OCI-LY7 (cell line): ENCODE measurements at regions not wholly inside any gene's neighbourhood (a gene's known extent, or its start where the extent isn't known, plus 50 kb on each side); places are given as distances from the start of the nearest gene placed in this dataset.

Experiments
- EZH2phosphoT487 ChIP-seq: fragments of 200-600 bp; sonication (generic); IDR thresholded peaks from 2 replicates; pipeline ENCODE4 v1.6.1; 2018; ENCODE audit warnings: low read depth, borderline replicate concordance, mild to moderate bottlenecking, mixed run types, antibody characterized with exemption, low read length, moderate library complexity, mixed read lengths
- TF ChIP-seq, protein P1 (sequence below): fragments of 200-600 bp; sonication (generic); conservative IDR thresholded peaks from 2 replicates; pipeline ENCODE4 v1.5.1; 2014; ENCODE audit warnings: mild to moderate bottlenecking, antibody characterized with exemption, low read length, moderate library complexity, mixed read lengths

DNA sequence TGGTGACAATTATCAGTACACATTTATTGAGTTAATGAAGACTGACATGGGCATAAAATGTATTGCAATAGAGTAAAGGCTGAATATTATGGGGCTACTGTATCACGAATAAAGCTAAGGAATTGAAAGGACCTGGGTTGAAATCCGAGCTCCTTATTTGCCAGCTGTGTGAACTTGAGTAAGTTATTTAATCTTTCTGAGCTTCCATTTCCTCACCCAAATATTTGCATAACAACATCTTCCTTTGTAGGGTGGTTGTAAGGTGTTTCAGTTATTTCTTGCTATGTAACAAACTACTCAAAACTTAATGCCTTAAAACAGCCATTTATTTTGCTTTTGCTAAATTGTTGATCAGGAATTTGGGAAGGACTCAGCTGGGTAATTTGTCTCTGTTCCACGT is 111.1 kb upstream of the TSC22D2 start:
- TF ChIP-seq, protein P1, sequence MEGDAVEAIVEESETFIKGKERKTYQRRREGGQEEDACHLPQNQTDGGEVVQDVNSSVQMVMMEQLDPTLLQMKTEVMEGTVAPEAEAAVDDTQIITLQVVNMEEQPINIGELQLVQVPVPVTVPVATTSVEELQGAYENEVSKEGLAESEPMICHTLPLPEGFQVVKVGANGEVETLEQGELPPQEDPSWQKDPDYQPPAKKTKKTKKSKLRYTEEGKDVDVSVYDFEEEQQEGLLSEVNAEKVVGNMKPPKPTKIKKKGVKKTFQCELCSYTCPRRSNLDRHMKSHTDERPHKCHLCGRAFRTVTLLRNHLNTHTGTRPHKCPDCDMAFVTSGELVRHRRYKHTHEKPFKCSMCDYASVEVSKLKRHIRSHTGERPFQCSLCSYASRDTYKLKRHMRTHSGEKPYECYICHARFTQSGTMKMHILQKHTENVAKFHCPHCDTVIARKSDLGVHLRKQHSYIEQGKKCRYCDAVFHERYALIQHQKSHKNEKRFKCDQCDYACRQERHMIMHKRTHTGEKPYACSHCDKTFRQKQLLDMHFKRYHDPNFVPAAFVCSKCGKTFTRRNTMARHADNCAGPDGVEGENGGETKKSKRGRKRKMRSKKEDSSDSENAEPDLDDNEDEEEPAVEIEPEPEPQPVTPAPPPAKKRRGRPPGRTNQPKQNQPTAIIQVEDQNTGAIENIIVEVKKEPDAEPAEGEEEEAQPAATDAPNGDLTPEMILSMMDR = no peak
- no peak for TF ChIP-seq EZH2phosphoT487
